ENCODE measurements at regions not wholly inside any gene's neighbourhood (a gene's known extent, or its start where the extent isn't known, plus 50 kb on each side); places are given as distances from the start of the nearest gene placed in this dataset.

DNA sequence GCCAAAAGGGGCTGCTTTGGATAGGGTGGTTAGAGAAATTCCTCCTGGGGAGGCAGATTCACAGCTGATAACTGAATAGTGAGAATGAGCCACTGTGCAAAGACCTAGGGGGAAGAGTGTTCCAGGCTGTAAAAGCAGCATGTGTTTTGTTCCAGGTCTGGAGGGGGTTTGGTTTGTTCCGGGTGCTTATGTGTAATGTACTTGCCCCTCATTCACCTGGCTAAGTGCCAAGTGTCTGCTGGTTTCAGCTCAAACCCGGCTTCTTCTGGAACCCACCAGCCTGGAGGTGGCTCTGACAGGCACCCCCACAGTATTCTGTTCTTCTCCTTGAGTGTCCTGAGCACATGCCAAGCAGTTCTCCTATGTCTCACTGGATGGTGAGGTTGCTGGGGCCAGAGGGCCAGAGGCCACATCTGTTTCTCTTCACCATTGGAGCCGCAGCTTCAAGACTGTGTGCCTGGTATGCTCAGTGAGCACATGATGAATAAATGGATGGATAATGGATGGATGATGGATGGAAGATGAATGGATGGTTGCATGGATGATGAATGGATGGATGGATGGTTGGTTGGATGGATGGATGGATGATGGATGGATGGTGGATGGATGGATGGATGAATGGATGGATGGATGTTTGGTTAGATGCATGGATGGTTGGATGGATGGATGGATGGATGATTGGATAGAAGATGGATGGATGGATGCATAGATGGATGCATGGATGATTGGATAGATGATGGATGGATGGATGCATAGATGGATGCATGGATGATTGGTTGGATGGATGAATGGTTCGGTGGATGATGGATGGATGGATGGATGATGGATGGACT lies 227.6 kb downstream of the BMP7 start:
- Histone ChIP-seq H3K79me1 (ENCODE audit: insufficient read depth, low read depth, low read length, poor library complexity, severe bottlenecking) (no peaks in the 10 kb centered on the region), H3K9me3 (ENCODE audit: control insufficient read depth, low read depth, low read length) (no peaks in the 10 kb centered on the region), H3K27ac (ENCODE audit: insufficient read length, low read depth, low read length) (no peak overlapping the region), H3K18ac (ENCODE audit: insufficient read length, low read depth, low read length) (no peak overlapping the region), H3K23ac (ENCODE audit: insufficient read length, low read depth, low read length) (no peak overlapping the region), H4K20me1 (ENCODE audit: control insufficient read depth, insufficient read depth, insufficient read length) (no peaks in the 10 kb centered on the region), H3T11ph (ENCODE audit: low read length) (no peak overlapping the region), H3K4me2 (ENCODE audit: insufficient read depth, insufficient read length, low read length) (no peak overlapping the region), H3K56ac (ENCODE audit: insufficient read length, low read depth, low read length) (no peak overlapping the region), H4K91ac (ENCODE audit: insufficient read length, low read depth, low read length) (no peak overlapping the region), H3K79me2 (ENCODE audit: insufficient read depth, low read length) (no peaks in the 10 kb centered on the region), H2BK120ac (ENCODE audit: low read depth, low read length, poor library complexity, severe bottlenecking) (no peak overlapping the region), H3K4me1 (ENCODE audit: insufficient read depth, low read length) (no peaks in the 10 kb centered on the region), H2BK5ac (ENCODE audit: insufficient read length, low read length) (no peak overlapping the region), H2AK5ac (ENCODE audit: insufficient read length, low read length) (no peak overlapping the region), H3K14ac (ENCODE audit: insufficient read depth, low read length) (no peak overlapping the region), H3K9ac (ENCODE audit: extremely low read depth, insufficient read length, low read length) (no peak overlapping the region), H4K8ac (replicated peaks; ENCODE audit: insufficient read length, low read depth, low read length) (no peak overlapping the region), H3K27me3 (ENCODE audit: insufficient read depth, low read length) (no peaks in the 10 kb centered on the region), H2AFZ (ENCODE audit: low read length) (no peak overlapping the region), H3K4ac (ENCODE audit: low read depth, low read length) (no peak overlapping the region), H2BK20ac (ENCODE audit: low read depth, low read length, poor library complexity, severe bottlenecking) (no peak overlapping the region), H2BK15ac (ENCODE audit: low read depth, low read length) (no peak overlapping the region), H3K23me2 (ENCODE audit: insufficient read length, low read depth, low read length, poor library complexity, severe bottlenecking) (no peaks in the 10 kb centered on the region), H2BK12ac (ENCODE audit: insufficient read length, low read depth, low read length) (no peak overlapping the region), H4K5ac (ENCODE audit: insufficient read length, low read depth, low read length) (no peak overlapping the region)
- WGBS (ENCODE audit: extremely low coverage, insufficient read length, low lambda C conversion rate): 100% methylated on average over 1 of the region's 4 CpGs
- Mint-ChIP-seq H3K27me3 (ENCODE audit: low read depth) (peaks cover 24% of the 10 kb centered on the region), H3K27ac (no peak overlapping the region), H3K4me3 (no peak overlapping the region), H3K9me3 (no peaks in the 10 kb centered on the region), H3K36me3 (ENCODE audit: insufficient read depth in 1 of 3, low read depth in 3 of 3) (no peaks in the 10 kb centered on the region), H3K4me1 (no peaks in the 10 kb centered on the region)
- DNase-seq: no peak
- no peak for TF ChIP-seq CTCF (conservative IDR thresholded peaks at IDR 0.05)
